ENCODE measurements at regions not wholly inside any gene's neighbourhood (a gene's known extent, or its start where the extent isn't known, plus 50 kb on each side); places are given as distances from the start of the nearest gene placed in this dataset.
"Not testable (repeated sequence)": the region's sequence is repeated elsewhere in the genome, so short reads cannot be mapped to it uniquely, and the experiment has no call there.

GRCh38 chr6:163701762-163702161 lies 287.2 kb downstream of the QKI start:
- DNase-seq, result no peak

- DNase-seq, result no peak
Measured at GRCh38 chr6:163698086-163698485, 283.6 kb downstream of the QKI start.

- not testable (repeated sequence) for DNase-seq
Measured at GRCh38 chr6:163696311-163696710, 281.8 kb downstream of the QKI start.

- no peak for DNase-seq
Measured at GRCh38 chr6:163695414-163695864, 280.9 kb downstream of the QKI start.

- DNase-seq, result no peak
Measured at GRCh38 chr6:163694988-163695398, 280.5 kb downstream of the QKI start.

- DNase-seq, result no peak
Measured at GRCh38 chr6:163694072-163694471, 279.6 kb downstream of the QKI start.

GRCh38 chr6:163691049-163691448 lies 276.5 kb downstream of the QKI start:
- no peak for DNase-seq

- no peak for DNase-seq
Measured at GRCh38 chr6:163688739-163689362, 274.3 kb downstream of the QKI start.

GRCh38 chr6:163687075-163687474 lies 272.6 kb downstream of the QKI start:
- DNase-seq, result no peak

GRCh38 chr6:163686301-163686700 lies 271.8 kb downstream of the QKI start:
- no peak for DNase-seq

GRCh38 chr6:163683105-163683622 lies 268.6 kb downstream of the QKI start:
- no peak for DNase-seq

GRCh38 chr6:163679753-163680152 lies 265.2 kb downstream of the QKI start:
- no peak for DNase-seq

- no peak for DNase-seq
Measured at GRCh38 chr6:163679012-163679660, 264.6 kb downstream of the QKI start.

- DNase-seq, result no peak
Measured at GRCh38 chr6:163675611-163676010, 261.1 kb downstream of the QKI start.

GRCh38 chr6:163672710-163673109 lies 258.2 kb downstream of the QKI start:
- no peak for DNase-seq

- no peak for DNase-seq
Measured at GRCh38 chr6:163671791-163672190, 257.3 kb downstream of the QKI start.

- DNase-seq, result no peak
Measured at GRCh38 chr6:163671355-163671754, 256.8 kb downstream of the QKI start.

GRCh38 chr6:163670336-163670735 lies 255.8 kb downstream of the QKI start:
- DNase-seq, result no peak

GRCh38 chr6:163668061-163668426 lies 253.5 kb downstream of the QKI start:
- no peak for DNase-seq

- DNase-seq, result no peak
Measured at GRCh38 chr6:163667372-163668060, 253.0 kb downstream of the QKI start.

GRCh38 chr6:163665464-163665863 lies 250.9 kb downstream of the QKI start:
- no peak for DNase-seq

- DNase-seq, result no peak
Measured at GRCh38 chr6:163663575-163663974, 249.1 kb downstream of the QKI start.

- no peak for DNase-seq
Measured at GRCh38 chr6:163662604-163663225, 248.2 kb downstream of the QKI start.

GRCh38 chr6:163661272-163661671 lies 246.8 kb downstream of the QKI start:
- DNase-seq, result no peak

Measured in DMS 273 treated with DMSO at 0.1 percent for 48 hours (cell line).